Liver (tissue), 3 donors: ENCODE measurements at regions not wholly inside any gene's neighbourhood (a gene's known extent, or its start where the extent isn't known, plus 50 kb on each side); places are given as distances from the start of the nearest gene placed in this dataset.

ENCODE experiments used
- ATF3 ChIP-seq: IDR thresholded peaks from 2 replicates; pipeline ENCODE4 v1.6.1; 2016; ENCODE audit warnings: antibody characterized with exemption
- CTCF ChIP-seq: fragments of 150-350 bp; IDR thresholded peaks from 2 replicates; pipeline ENCODE4 v1.5.1; 2017; ENCODE audit warnings: improper control_type of control experiment, low read depth, low read length; ENCODE audit not compliant: missing input control
- EGR1 ChIP-seq, 2 donors: IDR thresholded peaks; 2 replicates each; pipeline ENCODE4 v1.6.1; 2016 to 2018; ENCODE audit warnings: antibody characterized with exemption in 2 of 2, low read depth in 2 of 2
- FOXA1 ChIP-seq: IDR thresholded peaks from 2 replicates; pipeline ENCODE4 v1.6.1; 2016; ENCODE audit warnings: antibody characterized with exemption
- GABPA ChIP-seq, 2 donors: IDR thresholded peaks in 1 of 2; conservative IDR thresholded peaks in 1 of 2; 2 replicates each; pipeline ENCODE4 v1.6.1; 2016; ENCODE audit warnings: antibody characterized with exemption in 2 of 2, mild to moderate bottlenecking in 1 of 2, moderate library complexity in 1 of 2
- JUND ChIP-seq, 2 donors: IDR thresholded peaks; 2 replicates each; pipeline ENCODE4 v1.6.1; 2016; ENCODE audit warnings: antibody characterized with exemption in 2 of 2
- NR2F2 ChIP-seq: IDR thresholded peaks from 2 replicates; pipeline ENCODE4 v1.6.1; 2016; ENCODE audit warnings: antibody characterized with exemption
- RAD21 ChIP-seq, 2 donors: IDR thresholded peaks; 2 replicates each; pipeline ENCODE4 v1.6.1; 2016; ENCODE audit warnings: antibody characterized with exemption in 2 of 2, mild to moderate bottlenecking in 2 of 2
- REST ChIP-seq: IDR thresholded peaks from 2 replicates; pipeline ENCODE4 v1.6.1; 2016; ENCODE audit warnings: antibody characterized with exemption, mild to moderate bottlenecking
- SP1 ChIP-seq: IDR thresholded peaks from 2 replicates; pipeline ENCODE4 v1.6.1; 2018; ENCODE audit warnings: antibody characterized with exemption, mild to moderate bottlenecking
- TAF1 ChIP-seq: conservative IDR thresholded peaks from 2 replicates; pipeline ENCODE4 v1.6.1; 2016; ENCODE audit warnings: antibody characterized with exemption, mild to moderate bottlenecking
- YY1 ChIP-seq: IDR thresholded peaks from 2 replicates; pipeline ENCODE4 v1.6.1; 2016; ENCODE audit warnings: antibody characterized with exemption, mild to moderate bottlenecking
- TF ChIP-seq, protein P1 (sequence below): IDR thresholded peaks from 2 replicates; pipeline ENCODE4 v1.6.1; 2016; ENCODE audit warnings: antibody characterized with exemption
- donor health status: healthy.
- donor health status: healthy.

GRCh38 chr1:100791586-100791985, 72.0 kb downstream of the VCAM1 start:
- TF ChIP-seq YY1 (no peak), CTCF (no peak), REST (no peak), SP1 (no peak), ATF3 (no peak), RAD21 (IDR thresholded peaks at IDR 0.05) (no peak), EGR1 (IDR thresholded peaks at IDR 0.05; ENCODE audit: low read depth in 2 of 2) (no peak), JUND (IDR thresholded peaks at IDR 0.05) (no peak), NR2F2 (no peak), GABPA (IDR thresholded peaks at IDR 0.05 in 1 of 2, conservative IDR thresholded peaks at IDR 0.05 in 1 of 2) (no peak), TAF1 (no peak), FOXA1 (no peak)
- TF ChIP-seq, protein P1, sequence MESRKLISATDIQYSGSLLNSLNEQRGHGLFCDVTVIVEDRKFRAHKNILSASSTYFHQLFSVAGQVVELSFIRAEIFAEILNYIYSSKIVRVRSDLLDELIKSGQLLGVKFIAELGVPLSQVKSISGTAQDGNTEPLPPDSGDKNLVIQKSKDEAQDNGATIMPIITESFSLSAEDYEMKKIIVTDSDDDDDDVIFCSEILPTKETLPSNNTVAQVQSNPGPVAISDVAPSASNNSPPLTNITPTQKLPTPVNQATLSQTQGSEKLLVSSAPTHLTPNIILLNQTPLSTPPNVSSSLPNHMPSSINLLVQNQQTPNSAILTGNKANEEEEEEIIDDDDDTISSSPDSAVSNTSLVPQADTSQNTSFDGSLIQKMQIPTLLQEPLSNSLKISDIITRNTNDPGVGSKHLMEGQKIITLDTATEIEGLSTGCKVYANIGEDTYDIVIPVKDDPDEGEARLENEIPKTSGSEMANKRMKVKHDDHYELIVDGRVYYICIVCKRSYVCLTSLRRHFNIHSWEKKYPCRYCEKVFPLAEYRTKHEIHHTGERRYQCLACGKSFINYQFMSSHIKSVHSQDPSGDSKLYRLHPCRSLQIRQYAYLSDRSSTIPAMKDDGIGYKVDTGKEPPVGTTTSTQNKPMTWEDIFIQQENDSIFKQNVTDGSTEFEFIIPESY: no peak
